ENCODE measurements at regions not wholly inside any gene's neighbourhood (a gene's known extent, or its start where the extent isn't known, plus 50 kb on each side); places are given as distances from the start of the nearest gene placed in this dataset.

DNA sequence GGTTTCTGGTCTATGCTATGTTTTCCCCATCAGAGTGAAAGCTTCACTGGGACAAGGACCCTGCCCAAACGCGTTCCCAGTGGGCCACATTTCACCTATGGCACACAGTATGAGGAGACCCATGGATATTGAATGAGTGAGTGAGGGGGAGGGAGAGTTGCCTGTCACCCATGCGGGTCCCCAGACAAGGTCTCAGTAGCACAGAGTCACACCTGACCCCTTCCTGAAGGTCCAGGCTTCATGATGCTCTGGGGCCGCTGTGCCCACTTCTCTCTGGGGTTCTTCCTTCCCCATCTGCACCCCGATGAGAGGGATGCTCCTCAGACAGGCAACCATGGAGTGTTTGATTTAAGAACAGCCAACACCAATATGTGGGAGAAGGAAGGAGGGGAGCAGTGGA is 72.3 kb upstream of the CSF3R start:
- DNase-seq (ENCODE audit: low spot score) = no peak

DNA sequence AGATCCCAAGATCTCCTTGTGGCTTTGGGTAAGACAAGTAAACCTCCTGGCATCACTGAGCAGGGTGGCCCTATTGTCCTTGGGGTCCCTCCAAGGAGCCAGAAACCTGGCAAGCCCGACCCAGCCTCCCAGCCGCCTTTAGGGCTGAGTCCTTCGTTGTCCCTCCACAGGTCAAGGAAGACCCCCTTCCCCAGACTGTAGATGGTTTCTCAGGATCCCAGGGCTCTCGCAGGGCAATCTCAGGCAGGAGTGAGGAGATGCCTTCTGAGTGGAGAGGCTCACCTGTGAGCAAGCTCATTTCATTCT is 71.6 kb upstream of the CSF3R start:
- DNase-seq (ENCODE audit: low spot score) = no peak

DNA sequence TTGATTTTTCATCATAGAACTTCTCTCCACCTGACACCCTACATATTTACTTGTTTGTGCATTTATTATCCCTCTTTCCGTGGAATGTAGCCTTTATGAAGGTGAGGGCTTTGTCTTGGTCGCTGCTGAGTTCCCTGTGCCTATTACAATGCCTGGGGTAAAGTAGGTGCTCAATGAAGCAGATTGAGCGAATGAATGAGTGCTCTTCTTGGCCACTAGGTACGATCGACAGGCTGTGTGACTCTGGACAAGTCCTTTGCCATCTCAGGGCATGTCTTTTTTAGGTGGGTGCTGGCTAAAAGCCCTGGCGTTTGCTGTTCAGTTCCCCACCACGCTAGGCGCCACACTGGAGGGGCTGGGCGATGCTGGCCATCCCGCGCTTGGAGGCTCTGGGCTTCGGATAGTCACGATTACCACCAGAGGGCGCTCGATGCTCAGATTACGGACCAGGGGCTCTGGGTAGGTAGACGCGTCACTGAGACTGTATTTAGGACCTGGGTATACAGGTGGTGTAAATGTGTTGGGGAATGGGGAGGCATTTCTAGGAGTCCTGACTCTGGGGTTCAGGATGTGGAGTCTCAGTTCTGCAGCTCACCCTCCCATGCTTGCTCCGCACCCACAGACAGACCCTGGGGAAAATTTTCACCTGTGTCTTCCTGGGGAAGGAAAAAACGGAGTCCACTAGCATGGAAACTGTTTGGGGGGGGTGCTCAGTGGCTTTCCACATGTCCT is 71.0 kb upstream of the CSF3R start:
- peak; percentile 45 for DNase-seq (ENCODE audit: low spot score)

DNA sequence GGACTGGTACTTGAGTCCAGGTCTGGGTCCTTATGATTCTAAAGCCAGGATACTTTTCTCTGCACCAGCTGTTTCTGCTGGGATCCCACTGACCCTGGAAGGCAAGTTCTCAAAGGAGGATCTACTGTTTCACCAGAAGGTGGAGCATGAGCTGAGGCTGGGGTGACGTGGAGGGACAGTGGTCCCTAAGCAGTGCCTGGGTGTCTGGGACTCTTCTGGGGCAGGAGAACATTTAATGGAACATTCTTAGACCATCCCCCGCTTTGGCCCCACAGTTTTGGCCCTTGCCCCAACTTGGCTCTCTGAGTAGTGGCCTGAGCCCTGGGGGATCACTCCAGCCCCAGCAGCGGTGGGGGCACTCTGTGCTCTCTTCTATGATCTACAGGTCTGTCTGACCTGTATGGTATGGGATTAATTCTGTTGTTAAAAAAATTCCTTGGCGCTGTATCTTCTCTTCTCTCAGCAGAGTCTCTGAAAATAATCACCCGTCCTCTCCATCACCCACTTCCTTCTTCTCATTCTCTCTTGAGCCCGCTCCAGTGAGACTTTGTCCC is 60.3 kb upstream of the CSF3R start:
- DNase-seq (ENCODE audit: low spot score) = no peak

DNA sequence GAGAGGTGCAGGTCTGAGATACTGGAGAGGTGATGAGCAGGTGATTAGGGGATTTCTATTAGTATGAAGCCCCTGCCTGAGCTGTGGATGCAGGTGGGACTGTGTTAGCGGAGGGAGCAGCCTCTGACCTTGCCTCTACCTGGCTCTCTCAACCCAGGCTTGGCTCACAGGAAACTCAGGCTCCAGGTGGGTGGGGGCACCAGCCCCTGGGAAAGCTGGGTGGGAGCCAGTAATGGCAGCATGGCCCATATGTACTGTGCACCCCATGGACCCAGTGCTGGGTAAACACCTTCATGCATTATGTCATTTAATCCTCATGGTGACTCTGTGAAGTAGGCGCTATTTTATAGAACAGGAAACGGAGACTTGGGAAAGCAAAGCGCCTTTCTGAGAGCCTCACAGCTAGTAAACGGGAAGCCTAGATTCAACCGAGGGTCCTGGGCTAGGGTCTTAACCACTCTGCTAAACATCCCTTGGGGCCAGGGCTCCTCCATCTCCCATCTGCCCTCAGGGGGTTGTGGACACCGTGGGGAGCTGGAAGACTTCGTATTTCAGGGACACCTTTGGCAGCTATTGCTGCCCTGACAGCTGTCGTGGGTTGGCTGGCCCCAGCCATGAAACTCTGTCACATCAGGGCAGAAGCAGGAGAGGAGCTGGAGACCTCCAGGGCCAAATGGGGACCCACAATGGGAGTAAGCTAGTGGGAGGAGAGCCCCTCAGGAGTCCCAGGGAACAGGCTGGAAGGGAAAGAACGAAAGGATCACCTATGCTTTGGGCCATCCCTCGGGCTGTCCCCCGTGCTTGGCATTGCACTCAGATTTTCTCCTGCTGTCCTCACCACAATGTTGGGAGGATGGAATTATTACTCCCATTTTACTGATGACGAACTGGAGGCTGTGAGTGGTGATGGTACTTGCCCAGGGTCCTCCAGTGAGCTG is 59.6 kb upstream of the CSF3R start:
- DNase-seq (ENCODE audit: low spot score) = no peak

DNA sequence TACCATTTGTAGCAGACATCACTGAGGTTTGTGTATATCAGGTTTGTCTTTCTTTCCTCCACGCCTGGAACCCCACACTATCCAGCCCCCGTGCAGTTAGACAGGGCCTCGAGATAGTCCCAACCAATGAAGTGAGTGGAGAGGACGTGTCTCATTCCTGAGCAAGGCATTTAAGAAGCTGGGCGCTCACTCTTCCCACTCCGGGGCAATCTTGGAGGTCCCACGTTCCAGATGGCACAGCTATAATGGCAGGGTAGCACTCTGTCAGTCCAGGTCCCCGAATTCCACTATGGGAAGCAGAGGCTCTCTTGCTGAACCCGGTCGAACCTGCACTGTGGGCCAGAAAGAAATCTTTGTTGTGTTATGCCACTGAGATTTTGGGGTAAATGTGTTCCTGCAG is 57.3 kb upstream of the CSF3R start:
- no peak for DNase-seq (ENCODE audit: low spot score)

DNA sequence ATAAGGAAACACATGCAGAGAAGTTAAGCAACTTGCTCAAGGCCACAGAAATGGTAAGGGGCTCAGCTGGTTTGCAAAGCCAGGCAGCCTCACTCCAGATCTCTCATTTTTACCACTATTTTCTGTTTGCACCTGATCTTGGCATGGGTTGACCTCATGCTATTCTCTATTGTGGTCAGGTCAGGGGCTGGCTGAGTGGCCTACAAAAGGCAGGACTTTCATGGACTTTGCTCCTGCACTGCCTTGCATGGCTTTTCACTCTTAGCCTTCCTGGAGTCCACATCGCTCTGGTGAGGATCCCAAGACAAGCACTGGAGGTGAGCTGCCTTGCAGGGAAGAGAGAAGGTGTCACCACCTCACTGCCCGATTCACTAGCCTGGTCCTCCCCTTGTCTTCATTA is 56.8 kb upstream of the CSF3R start:
- no peak for DNase-seq (ENCODE audit: low spot score)

DNA sequence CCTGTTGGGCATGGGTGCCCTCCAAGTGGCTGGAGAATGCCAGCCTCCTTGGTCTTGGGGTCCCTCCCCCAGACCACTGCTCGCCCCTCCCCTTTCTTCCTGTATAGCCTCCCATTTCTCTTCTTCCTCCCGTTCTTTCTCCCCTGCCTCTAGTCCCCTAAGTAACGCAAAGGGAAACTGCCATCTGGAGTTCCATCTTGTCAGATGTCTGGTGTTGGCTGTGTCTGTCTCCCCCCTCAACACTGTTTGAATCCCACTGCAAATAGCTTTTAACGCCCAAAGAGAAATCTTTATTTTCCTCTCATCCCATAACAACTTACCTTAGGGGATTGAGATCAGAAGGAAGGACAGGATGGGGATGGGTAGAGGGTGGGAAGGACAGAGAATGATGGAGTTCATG is 55.3 kb upstream of the CSF3R start:
- DNase-seq (ENCODE audit: low spot score) = no peak

DNA sequence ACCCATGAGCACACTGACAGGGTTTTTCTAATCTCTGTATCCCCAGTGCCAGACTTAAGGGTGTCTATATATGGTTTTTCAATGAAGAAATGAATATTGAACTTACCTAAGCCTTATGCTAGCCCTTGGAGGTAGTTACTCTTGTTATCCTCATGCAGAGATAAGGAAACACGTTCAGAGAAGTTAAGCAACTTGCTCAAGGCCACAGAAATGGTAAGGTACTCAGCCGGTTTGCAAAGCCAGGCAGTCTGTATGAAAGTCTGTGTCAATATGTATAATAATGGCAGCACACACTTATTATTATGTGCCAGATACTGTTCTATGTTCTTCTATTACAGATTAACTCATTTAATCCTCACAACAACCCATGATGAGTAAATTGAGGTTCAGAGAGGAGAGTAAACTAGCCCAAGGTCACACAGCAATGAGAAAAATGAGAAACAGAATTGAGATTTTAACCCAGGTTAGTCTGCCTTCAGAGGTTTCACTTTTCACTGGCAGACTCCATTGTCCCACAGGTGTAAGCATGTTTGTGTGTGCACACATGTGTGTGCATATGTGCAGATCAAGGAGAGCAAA is 54.6 kb upstream of the CSF3R start:
- no peak for DNase-seq (ENCODE audit: low spot score)

DNA sequence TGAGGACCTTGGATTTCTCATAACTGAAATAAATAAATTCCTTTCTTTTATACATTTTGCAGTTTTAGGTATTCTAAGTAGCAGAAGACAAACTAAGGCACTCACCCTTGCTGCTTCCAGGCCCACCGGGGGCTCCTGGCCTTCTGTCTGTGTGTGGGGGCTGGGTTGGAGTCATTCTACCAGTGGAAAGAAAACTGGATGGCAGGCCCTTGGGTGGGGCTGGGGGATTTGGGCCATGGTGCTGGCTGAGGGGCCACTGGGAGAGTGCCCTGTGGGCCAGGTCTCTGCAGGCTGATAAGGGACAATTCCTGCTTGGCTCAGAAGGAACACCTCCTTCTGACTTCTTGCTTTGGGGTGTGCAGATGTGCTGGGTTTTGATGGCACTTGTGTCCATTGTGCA is 54.0 kb upstream of the CSF3R start:
- no peak for DNase-seq (ENCODE audit: low spot score)

DNA sequence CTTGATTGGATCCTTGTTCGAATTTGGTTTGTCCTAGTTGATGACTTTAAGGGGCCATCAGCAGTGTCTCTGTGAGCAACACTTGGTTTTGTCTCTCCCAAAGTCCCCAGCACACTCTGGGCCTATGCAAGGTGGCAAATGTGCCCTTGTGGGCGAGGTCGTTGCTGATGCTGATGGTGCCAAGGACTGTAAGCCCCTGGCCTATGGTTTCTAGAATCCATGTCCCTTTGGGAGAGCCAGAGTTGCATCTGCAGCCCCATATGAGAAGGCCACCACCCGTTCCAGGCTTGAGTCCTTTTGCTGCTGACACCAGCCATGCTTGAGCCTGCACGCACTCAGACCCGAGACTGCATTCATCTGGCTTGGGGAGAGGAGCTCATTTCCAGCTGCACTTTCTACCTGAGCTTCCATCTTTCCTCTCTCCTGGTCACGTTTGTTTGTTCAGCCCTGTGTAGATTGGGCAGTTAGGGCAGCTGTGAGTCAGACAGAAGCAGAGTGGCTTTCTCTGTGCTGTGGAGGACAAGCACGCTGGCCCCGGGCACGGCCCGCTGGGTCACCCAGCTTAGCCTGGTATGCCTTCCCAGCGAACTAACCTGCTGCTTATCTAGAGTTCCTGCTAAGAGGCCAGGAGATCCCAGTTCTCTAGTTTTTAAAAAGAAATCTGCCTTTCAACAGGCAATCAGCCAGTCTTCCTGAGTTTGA is 52.1 kb upstream of the CSF3R start:
- DNase-seq (ENCODE audit: low spot score) = no peak

DNA sequence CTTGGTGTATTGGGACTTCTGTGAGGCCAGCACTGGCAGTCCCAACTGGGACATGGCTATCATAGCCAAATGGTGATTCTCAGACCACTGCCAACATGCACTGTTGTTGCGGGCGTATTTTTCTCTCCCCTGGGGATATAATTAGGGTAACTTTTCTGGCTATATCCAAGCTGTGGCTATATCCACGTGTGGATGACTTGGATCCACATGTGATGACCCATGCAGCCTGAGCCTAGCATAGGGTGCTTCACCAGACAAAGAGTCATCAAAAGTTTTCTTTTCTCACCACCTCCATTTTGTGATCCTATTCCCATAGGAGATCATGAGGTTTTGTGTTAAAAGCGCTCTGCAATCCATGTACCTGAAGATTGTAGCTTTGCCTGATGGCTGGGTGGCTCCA is 51.2 kb upstream of the CSF3R start:
- no peak for DNase-seq (ENCODE audit: low spot score)

DNA sequence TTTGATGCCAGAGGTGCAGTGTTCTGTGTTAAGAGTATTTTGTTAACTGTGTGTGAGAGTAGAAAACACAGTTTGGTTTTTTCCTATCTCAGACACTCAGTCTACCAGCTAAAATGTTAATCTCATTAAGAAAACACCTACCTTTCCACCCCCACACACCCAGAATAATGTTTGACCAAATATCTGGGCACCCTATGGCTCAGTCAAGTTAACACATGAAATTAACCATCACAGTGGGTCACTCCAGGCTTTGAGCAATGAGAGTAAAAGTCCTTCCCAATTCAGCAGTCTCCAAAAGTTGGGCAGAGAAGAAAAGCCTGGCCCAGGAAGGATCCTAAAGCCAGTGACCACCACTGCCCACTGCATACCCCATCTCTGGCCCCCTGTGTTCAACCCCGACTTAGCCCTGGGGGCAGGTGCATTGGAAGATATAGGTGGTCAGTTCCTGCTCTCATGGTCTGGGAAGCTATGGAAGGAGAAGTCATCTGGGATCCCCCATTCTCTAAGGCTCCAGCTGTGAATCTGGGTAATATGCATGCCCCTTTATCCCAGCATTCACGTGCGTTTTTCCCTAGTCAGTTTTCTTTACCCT is 50.2 kb upstream of the CSF3R start:
- no peak for DNase-seq (ENCODE audit: low spot score)

Data from umbilical cord (tissue), 1 donor.